Tibial nerve (tissue), 4 donors: ENCODE measurements at regions not wholly inside any gene's neighbourhood (a gene's known extent, or its start where the extent isn't known, plus 50 kb on each side); places are given as distances from the start of the nearest gene placed in this dataset.

Source experiments
- EP300 ChIP-seq, 2 donors: sonication (generic); formaldehyde crosslinking; IDR thresholded peaks; one replicate each; pipeline ENCODE4 v1.6.1; 2017; ENCODE audit warnings: antibody characterized with exemption in 2 of 2, mild to moderate bottlenecking in 1 of 2
- TF ChIP-seq, protein P1 (sequence below), 5 experiments: fragments of 200-600 bp in 3 of 5; fragments of 450-650 bp in 2 of 5; sonication (generic) in 3 of 5; IDR thresholded peaks; one replicate each; pipeline ENCODE4 v1.5.1; 2016 to 2019; ENCODE audit warnings: antibody characterized with exemption in 5 of 5, mild to moderate bottlenecking in 3 of 5, moderate library complexity in 2 of 5

DNA sequence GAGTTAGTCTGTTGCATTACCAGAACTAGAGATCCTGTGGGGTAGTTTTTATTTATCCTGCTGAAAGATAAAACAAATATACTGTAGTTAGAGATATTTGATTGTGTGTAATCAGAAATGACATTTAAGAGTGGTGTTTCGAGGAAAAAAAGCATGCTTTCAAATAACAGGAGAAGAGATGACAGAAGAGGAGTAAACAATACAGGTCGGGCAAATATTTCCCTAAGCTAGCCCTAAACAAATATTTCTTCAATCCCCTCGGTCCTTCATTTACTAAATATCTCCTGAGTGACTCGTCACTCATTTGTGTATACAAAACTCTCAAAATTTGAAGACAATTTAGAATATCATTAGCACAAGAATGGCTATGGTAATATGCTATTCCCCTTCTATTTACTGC is 219.7 kb upstream of the FERD3L start:
- TF ChIP-seq, protein P1, sequence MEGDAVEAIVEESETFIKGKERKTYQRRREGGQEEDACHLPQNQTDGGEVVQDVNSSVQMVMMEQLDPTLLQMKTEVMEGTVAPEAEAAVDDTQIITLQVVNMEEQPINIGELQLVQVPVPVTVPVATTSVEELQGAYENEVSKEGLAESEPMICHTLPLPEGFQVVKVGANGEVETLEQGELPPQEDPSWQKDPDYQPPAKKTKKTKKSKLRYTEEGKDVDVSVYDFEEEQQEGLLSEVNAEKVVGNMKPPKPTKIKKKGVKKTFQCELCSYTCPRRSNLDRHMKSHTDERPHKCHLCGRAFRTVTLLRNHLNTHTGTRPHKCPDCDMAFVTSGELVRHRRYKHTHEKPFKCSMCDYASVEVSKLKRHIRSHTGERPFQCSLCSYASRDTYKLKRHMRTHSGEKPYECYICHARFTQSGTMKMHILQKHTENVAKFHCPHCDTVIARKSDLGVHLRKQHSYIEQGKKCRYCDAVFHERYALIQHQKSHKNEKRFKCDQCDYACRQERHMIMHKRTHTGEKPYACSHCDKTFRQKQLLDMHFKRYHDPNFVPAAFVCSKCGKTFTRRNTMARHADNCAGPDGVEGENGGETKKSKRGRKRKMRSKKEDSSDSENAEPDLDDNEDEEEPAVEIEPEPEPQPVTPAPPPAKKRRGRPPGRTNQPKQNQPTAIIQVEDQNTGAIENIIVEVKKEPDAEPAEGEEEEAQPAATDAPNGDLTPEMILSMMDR (IDR thresholded peaks at IDR 0.05), result no peak
- no peak for TF ChIP-seq EP300 (IDR thresholded peaks at IDR 0.05)
